LNCaP clone FGC (cell line): ENCODE measurements at regions not wholly inside any gene's neighbourhood (a gene's known extent, or its start where the extent isn't known, plus 50 kb on each side); places are given as distances from the start of the nearest gene placed in this dataset.

Source experiments
- DNase-seq: peaks from one replicate; pipeline ENCODE4 v3.0.0-alpha.2; 2011; ENCODE audit warnings: low read depth
- H3K4me3 ChIP-seq: 2 replicates; pipeline ENCODE4 v1.5.1; 2011; ENCODE audit warnings: mild to moderate bottlenecking, low read depth, low read length, control low read depth
- CTCF ChIP-seq: IDR thresholded peaks from 2 replicates; pipeline ENCODE4 v1.5.1; 2012; ENCODE audit warnings: mild to moderate bottlenecking; ENCODE audit not compliant: control insufficient read depth, insufficient read depth; ENCODE audit errors: extremely low read depth

DNA sequence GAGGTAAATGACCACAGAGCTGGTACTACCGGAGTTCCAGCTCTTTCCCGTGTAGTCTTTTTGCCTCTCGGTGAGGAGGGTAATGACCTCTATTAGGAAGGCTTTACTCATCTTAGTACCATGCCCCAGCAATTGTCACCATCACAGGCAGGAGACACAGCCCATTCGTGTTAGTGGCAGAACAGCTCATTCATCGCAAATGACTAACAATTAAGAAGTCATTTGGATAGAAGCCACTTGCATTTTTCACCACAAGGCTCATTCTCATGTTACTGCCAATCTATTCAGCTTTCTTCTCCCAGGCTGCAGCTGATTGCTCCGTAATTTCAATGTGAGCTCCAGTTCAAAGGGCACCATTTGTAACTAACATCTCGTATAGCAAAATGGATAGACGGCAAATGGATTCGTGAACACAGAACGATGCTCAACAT, 718.8 kb upstream of the TMEM132C start:
- TF ChIP-seq CTCF: no peak
- no peak for DNase-seq
- no peak overlapping the region for H3K4me3 ChIP-seq

DNA sequence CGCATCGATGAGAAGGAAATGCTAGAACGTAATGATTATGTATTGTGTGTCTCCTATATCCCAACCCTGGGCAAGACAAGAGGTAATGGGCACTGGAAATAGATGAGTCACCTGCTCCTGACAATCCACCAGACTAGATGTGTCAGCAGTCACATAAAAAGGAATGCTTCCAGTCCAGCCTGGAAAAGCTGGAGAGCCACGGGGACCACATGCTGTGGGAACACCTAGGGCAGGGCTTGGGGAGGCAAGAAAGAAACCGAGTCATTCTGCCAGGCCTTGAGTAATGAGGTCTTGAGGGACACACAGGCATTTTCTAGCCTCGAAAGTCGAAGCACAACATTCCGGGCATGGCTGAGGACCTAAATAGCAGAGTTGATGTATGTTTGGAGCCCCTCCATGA, 716.7 kb upstream of the TMEM132C start:
- TF ChIP-seq CTCF: no peak
- DNase-seq: no peak
- no peak overlapping the region for H3K4me3 ChIP-seq

DNA sequence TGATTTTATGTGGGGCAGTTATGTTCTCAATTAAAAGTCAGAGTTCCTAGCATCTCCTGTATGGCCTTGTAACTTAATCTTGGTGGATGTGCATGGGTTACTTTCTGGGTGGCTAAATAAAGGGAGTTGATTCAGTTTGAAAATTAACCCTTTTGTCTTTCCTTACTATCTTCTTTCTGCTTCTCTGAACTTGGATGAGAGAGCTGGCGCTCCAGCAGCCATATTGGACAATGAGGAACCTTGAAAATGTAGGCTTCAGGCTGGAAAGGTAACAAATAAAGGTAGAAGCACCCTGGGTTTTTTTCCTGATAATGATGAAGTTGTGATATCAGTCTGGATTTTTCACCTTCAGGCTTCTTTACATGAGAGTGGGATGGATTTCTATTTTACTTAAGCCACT, 714.1 kb upstream of the TMEM132C start:
- no peak overlapping the region for H3K4me3 ChIP-seq
- TF ChIP-seq CTCF: no peak
- no peak for DNase-seq

DNA sequence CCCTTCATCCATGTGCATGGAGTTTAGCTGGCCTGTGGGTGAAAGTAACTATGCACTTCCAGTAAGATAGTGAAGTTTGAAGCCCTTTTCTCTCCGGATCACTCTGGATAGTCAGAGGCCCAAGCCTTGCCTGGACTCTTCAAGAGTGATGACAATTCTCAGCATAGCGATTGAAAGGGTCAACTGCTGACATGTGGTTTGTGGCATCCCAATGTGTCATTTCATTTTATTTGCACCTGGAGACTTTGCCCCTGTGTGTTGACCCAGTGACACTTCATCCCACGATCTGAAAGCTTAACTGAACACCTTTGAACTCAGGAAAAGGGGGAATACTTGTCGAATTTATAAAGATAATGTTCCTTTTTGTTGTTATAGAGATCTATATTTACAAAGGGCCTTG, 711.9 kb upstream of the TMEM132C start:
- no peak for TF ChIP-seq CTCF
- no peak overlapping the region for H3K4me3 ChIP-seq
- DNase-seq: no peak

DNA sequence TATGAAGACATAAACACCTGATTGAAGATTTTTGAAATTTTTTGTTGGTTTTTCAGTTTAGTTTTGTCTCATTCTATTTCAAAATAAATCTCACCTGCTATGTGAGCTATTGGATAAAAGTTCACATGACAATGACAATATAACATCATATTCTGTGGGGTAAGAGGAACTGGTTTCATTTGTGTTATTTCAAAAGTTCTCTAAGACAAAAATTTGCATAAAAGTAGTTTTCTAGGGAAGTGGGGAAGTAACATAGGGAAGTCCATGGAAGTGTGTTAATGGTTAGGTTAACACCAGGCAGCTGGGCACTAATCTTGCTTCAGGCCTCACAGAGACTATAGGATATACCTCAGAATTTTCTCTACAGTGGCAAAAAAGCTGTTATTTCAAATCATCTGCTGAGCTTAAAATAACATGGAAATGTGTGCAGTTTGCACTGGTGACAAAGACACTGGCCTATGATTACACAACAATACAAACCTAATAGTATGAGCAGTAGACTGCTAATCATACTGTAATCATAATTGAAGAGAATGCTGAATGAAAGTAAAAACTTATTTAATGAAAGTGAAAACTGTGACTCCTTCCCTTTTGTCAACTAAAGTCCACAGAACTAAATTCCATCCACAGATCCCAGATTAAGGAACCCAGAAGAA, 710.6 kb upstream of the TMEM132C start:
- no peak for TF ChIP-seq CTCF
- no peak overlapping the region for H3K4me3 ChIP-seq
- DNase-seq: no peak

DNA sequence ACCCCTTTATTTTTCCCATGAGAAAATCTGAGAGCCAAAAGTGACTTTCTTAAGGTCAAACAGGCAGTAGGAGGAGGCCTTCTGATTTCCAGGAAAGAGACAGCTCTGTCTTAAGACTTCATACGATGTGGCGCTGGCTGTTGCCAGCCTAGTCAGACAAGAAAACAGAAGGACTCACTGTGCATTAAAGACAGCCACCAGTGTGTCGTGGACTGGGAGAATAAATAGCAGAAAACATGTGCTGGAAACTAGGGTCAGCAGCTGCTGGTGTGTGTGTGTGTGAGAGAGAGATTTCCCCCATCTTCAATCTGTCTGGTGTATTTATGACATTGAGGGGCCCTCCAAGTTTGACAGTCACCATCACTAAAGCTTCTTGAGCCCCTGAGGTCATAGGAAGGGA, 708.6 kb upstream of the TMEM132C start:
- H3K4me3 ChIP-seq: no peak overlapping the region
- no peak for TF ChIP-seq CTCF
- no peak for DNase-seq

DNA sequence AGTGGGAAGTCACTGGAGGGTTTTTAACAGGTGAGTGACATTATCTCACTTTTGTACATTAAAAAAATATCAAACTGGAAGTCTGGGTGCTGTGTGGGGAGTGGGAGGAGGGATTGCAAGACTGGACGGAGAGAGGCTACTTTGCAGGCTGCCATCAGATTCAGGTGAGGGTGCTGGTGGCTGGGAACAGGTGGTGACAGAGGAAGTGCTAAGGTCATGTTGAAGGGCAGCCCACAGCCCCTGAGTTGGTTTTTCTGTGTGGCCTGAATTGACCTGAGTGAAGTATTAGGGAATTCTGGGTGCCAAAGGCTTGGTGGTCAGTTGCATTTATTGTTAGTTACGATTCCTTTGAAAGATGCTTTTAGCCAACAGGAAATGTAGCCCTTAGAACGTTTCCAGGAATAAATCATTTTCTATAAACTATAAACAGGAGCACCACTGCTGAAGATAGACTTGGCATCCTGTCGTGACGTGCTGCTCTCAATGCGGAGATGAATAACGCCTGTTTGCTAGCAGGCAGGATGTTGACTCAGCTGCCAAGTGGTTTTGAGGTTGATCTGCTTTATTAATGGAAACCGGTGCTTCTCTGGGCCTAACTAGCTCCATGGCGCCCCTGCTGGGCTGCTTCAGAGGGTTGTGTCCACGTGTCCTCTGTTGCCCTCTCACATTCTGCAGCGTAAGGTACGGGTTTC, 707.5 kb upstream of the TMEM132C start:
- TF ChIP-seq CTCF: no peak
- no peak overlapping the region for H3K4me3 ChIP-seq
- DNase-seq: no peak
